Activated T-cell treated with anti-CD3 and anti-CD28 coated beads for 48 hours (primary cell): ENCODE measurements at regions not wholly inside any gene's neighbourhood (a gene's known extent, or its start where the extent isn't known, plus 50 kb on each side); places are given as distances from the start of the nearest gene placed in this dataset.
"Not testable (repeated sequence)": the region's sequence is repeated elsewhere in the genome, so short reads cannot be mapped to it uniquely, and the experiment has no call there.

Experiments
- DNase-seq: peaks from one replicate; pipeline ENCODE4 v3.0.0-alpha.2; 2020; ENCODE audit warnings: low read depth

GRCh38 chr7:142568435-142569097 is 180.7 kb upstream of the PRSS1 start:
- no peak for DNase-seq

GRCh38 chr7:142567201-142568075 is 181.8 kb upstream of the PRSS1 start:
- DNase-seq = no peak

DNA sequence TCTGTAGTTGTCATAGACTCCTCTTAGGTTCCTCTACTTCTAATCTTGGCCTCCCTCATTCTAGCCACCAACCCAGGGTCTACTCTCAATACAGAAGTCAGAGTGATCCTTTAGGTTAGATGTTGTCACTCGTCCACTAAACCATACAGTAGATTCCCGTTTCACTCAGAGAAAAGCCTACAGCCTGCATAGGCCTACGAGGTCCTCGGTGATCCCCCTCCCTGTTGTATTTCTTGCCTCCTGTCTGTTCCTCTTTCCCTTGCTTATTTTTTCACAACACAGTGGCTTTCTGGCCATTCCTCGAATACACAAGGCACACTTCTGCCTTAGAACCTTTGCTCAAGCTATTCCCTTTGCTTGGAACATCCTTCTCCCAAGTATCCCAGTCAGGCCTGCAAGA is 183.0 kb upstream of the PRSS1 start:
- DNase-seq = no peak

- not testable (repeated sequence) for DNase-seq
Observed at GRCh38 chr7:142564125-142564524, 185.1 kb upstream of the PRSS1 start.

DNA sequence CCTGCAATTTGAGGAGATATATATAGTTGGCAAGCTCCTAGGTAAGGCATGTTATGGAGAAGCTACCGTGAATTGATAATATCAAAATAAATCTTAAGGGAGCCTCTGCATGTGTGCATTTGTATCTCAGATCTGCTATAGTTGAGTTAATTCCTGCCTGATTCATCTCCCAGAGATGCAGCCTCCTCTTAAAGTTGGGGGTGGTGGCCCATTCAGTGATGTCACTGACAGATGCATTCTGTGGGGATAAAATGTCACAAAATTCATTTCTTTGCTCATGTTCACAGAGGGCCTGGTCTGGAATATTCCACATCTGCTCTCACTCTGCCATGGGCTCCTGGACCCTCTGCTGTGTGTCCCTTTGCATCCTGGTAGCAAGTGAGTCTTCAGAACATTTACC is 185.8 kb upstream of the PRSS1 start:
- DNase-seq = no peak

DNA sequence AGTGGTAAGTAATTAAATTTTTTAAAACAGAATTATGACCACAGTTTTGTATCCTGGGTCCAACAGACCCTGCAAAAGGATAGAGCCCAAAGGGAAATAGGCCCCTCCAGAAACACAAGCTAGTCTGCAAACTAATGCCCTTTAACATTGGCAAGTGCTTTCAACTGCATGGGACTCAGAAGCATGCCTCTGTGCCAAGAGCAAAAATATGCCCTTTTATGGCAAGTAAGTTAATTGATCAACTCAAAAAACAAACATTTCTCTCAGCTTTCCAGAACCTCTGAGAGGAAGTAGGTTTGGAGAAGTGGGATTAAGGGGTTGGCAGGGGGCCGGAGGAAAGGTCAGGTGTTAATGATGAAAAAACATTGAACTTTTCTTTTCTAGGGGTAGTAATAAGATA is 186.6 kb upstream of the PRSS1 start:
- no peak for DNase-seq

DNA sequence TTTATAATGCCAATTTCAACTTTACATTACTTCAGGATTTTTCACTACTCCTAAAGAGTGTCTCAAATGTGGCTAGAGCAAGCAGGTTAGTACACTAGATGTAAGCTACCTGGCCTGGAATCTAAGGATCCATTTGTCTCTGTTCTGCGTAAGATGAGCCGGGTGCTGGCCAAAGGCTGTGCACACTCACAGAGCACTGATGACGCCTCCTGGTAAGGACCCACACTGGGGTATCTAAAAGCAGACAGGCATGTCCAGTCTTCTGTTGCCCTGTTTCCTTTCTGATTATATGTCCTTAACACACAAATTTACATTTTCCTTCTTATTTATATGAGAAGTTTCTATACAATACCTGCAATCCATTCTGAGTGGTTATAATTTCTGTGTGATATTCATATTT is 187.9 kb upstream of the PRSS1 start:
- DNase-seq = not testable (repeated sequence)

DNA sequence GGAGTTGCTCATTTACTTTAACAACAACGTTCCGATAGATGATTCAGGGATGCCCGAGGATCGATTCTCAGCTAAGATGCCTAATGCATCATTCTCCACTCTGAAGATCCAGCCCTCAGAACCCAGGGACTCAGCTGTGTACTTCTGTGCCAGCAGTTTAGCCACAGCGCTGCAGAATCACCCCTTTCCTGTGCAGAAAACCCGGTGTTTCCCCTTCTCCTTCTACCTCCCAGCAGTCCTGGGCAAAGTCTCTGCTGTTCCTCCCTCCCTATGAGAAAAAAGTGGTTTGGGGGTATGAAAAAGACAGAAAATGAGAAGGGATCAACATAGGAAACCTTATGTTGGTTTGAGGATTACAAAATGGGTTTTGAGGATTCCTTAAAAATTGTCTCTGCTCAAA is 188.5 kb upstream of the PRSS1 start:
- not testable (repeated sequence) for DNase-seq

GRCh38 chr7:142560166-142560565 is 189.1 kb upstream of the PRSS1 start:
- DNase-seq = no peak

GRCh38 chr7:142557971-142558582 is 191.2 kb upstream of the PRSS1 start:
- peak; percentile 30 for DNase-seq

DNA sequence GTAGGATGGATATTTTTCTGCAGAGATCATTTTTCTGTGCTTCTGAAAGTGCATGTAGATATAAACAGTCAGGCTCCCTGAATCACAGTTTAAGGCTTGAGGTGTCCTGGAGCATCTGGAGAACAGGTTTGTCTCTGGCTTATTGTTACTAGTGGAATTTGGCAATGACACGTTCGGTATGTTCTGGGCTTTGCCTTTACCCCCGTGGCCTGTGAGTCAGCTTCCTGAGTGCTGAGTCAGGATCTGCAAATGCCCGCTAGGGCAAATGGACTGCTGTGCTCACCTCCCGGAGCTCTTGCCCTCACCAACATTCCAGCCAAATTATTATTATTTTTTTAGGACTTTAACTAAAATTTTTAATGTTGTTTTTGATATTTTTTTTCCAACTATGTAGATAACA is 192.5 kb upstream of the PRSS1 start:
- no peak for DNase-seq

GRCh38 chr7:142554560-142555532 is 194.4 kb upstream of the PRSS1 start:
- no peak for DNase-seq

GRCh38 chr7:142553216-142553615 is 196.1 kb upstream of the PRSS1 start:
- DNase-seq = no peak

DNA sequence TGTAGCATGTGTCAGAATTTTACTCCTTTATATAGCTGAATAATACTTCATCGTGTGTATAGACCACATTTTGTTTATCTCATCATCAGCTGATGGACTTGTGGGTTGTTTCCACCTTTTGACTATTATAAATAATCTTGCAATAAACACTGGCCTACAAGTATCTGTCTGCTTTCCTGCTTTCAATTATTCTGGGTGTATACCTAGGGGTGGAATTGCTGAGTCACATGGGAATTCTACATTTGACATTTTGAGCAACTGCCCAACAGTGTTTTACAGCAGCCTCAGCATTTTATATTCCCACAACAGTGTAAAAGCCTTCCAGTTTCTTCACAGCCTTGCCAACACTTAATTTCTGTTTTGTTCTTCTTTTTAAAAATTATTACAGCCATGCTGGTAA is 200.3 kb upstream of the PRSS1 start:
- no peak for DNase-seq

DNA sequence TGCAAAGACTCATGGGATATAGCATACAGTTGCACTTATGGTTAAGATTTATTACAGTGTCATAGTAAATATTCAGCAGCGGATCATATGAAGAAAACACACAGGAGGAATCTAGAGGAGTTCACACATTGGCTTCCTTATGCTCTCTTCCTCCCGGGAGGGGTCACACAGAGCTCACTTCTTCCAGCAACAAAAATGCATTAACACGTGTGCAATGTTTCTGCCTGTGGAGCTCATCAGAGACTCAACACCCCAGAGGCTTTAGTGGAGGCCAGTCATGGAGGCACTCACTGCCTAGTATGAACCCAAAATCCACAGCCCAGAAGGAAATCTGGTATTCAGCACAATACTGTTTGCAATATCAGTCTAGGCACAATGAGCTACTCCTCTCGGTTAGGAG is 202.8 kb upstream of the PRSS1 start:
- DNase-seq = no peak

- DNase-seq = no peak
Observed at GRCh38 chr7:142542942-142543341, 206.3 kb upstream of the PRSS1 start.

GRCh38 chr7:142542105-142542504 is 207.2 kb upstream of the PRSS1 start:
- DNase-seq = no peak

- DNase-seq = no peak
Observed at GRCh38 chr7:142540371-142540770, 208.9 kb upstream of the PRSS1 start.

GRCh38 chr7:142539901-142540300 is 209.4 kb upstream of the PRSS1 start:
- no peak for DNase-seq

GRCh38 chr7:142537760-142538159 is 211.5 kb upstream of the PRSS1 start:
- DNase-seq = no peak

- DNase-seq = peak; percentile 67
Observed at GRCh38 chr7:142535123-142535779, 214.0 kb upstream of the PRSS1 start.
